ENCODE measurements at regions not wholly inside any gene's neighbourhood (a gene's known extent, or its start where the extent isn't known, plus 50 kb on each side); places are given as distances from the start of the nearest gene placed in this dataset.

GRCh38 chr12:24608637-24609285, 340.1 kb downstream of the BCAT1 start:
- Histone ChIP-seq H3K27me3 (ENCODE audit: insufficient read depth, poor library complexity, severe bottlenecking) (no peaks in the 10 kb centered on the region), H3K27ac (replicated peaks) (no peak overlapping the region), H3K4me3 (replicated peaks; ENCODE audit: insufficient read depth, low read length) (no peak overlapping the region)
- no peak for DNase-seq (ENCODE audit: low read depth in 1 of 2, low spot score in 1 of 2)
- TF ChIP-seq POLR2AphosphoS5 (IDR thresholded peaks at IDR 0.05; ENCODE audit: low read depth) (no peak), GABPA (IDR thresholded peaks at IDR 0.05; ENCODE audit: low read depth) (no peak), SPI1 (IDR thresholded peaks at IDR 0.05; ENCODE audit: borderline replicate concordance, low read depth) (no peak), REST (IDR thresholded peaks at IDR 0.05; ENCODE audit: insufficient replicate concordance, low read depth) (no peak), CTCF (IDR thresholded peaks at IDR 0.05; ENCODE audit: insufficient read depth, low read length) (no peak)

- no peak for TF ChIP-seq POLR2AphosphoS5 (IDR thresholded peaks at IDR 0.05; ENCODE audit: low read depth)
- no peak for TF ChIP-seq CTCF (IDR thresholded peaks at IDR 0.05; ENCODE audit: insufficient read depth, low read length)
- no peak for TF ChIP-seq GABPA (IDR thresholded peaks at IDR 0.05; ENCODE audit: low read depth)
- no peak for TF ChIP-seq REST (IDR thresholded peaks at IDR 0.05; ENCODE audit: insufficient replicate concordance, low read depth)
- no peak for TF ChIP-seq SPI1 (IDR thresholded peaks at IDR 0.05; ENCODE audit: borderline replicate concordance, low read depth)
- H3K27ac ChIP-seq (replicated peaks) = no peak overlapping the region
- DNase-seq (ENCODE audit: low read depth in 1 of 2, low spot score in 1 of 2) = no peak
- no peak overlapping the region for H3K4me3 ChIP-seq (replicated peaks; ENCODE audit: insufficient read depth, low read length)
- H3K27me3 ChIP-seq (ENCODE audit: insufficient read depth, poor library complexity, severe bottlenecking) = no peaks in the 10 kb centered on the region
These were observed 340.8 kb downstream of the BCAT1 start for GRCh38 chr12:24608108-24608507.

GRCh38 chr12:24605916-24606315, 343.0 kb downstream of the BCAT1 start:
- H3K4me3 ChIP-seq (replicated peaks; ENCODE audit: insufficient read depth, low read length) = no peak overlapping the region
- no peak for DNase-seq (ENCODE audit: low read depth in 1 of 2, low spot score in 1 of 2)
- TF ChIP-seq SPI1 (IDR thresholded peaks at IDR 0.05; ENCODE audit: borderline replicate concordance, low read depth) (no peak), POLR2AphosphoS5 (IDR thresholded peaks at IDR 0.05; ENCODE audit: low read depth) (no peak)
- no peaks in the 10 kb centered on the region for H3K27me3 ChIP-seq (ENCODE audit: insufficient read depth, poor library complexity, severe bottlenecking)
- no peak overlapping the region for H3K27ac ChIP-seq (replicated peaks)

- H3K27me3 ChIP-seq (ENCODE audit: insufficient read depth, poor library complexity, severe bottlenecking) = no peaks in the 10 kb centered on the region
- no peak overlapping the region for H3K4me3 ChIP-seq (replicated peaks; ENCODE audit: insufficient read depth, low read length)
- TF ChIP-seq GABPA (IDR thresholded peaks at IDR 0.05; ENCODE audit: low read depth) = no peak
- no peak for TF ChIP-seq SPI1 (IDR thresholded peaks at IDR 0.05; ENCODE audit: borderline replicate concordance, low read depth)
- no peak for TF ChIP-seq POLR2AphosphoS5 (IDR thresholded peaks at IDR 0.05; ENCODE audit: low read depth)
- no peak for TF ChIP-seq REST (IDR thresholded peaks at IDR 0.05; ENCODE audit: insufficient replicate concordance, low read depth)
- no peak for TF ChIP-seq CTCF (IDR thresholded peaks at IDR 0.05; ENCODE audit: insufficient read depth, low read length)
- no peak overlapping the region for H3K27ac ChIP-seq (replicated peaks)
- no peak for DNase-seq (ENCODE audit: low read depth in 1 of 2, low spot score in 1 of 2)
These were observed 343.4 kb downstream of the BCAT1 start for GRCh38 chr12:24605466-24605865.
